Gastroesophageal sphincter (tissue), 3 donors: ENCODE measurements at regions not wholly inside any gene's neighbourhood (a gene's known extent, or its start where the extent isn't known, plus 50 kb on each side); places are given as distances from the start of the nearest gene placed in this dataset.

Experiments used
- CTCF ChIP-seq, 4 experiments: fragments of 200-600 bp in 2 of 4; fragments of 450-650 bp in 2 of 4; sonication (generic) in 1 of 4; IDR thresholded peaks; one replicate each; pipeline ENCODE4 v1.5.1; 2017 to 2019; ENCODE audit warnings: antibody characterized with exemption in 4 of 4, mild to moderate bottlenecking in 2 of 4, moderate library complexity in 2 of 4
- EP300 ChIP-seq: sonication (generic); formaldehyde crosslinking; IDR thresholded peaks from one replicate; pipeline ENCODE4 v1.6.1; 2017; ENCODE audit warnings: antibody characterized with exemption, mild to moderate bottlenecking
- POLR2A ChIP-seq, 2 donors: fragments of 450-650 bp; IDR thresholded peaks; one replicate each; pipeline ENCODE4 v1.6.1; 2017; ENCODE audit warnings: antibody characterized with exemption in 2 of 2, mild to moderate bottlenecking in 2 of 2, moderate library complexity in 1 of 2
- POLR2AphosphoS5 ChIP-seq: sonication (generic); formaldehyde crosslinking; IDR thresholded peaks from one replicate; pipeline ENCODE4 v1.6.1; 2017; ENCODE audit warnings: antibody characterized with exemption

- TF ChIP-seq CTCF (IDR thresholded peaks at IDR 0.05) (no peak), POLR2A (IDR thresholded peaks at IDR 0.05) (no peak), POLR2AphosphoS5 (no peak), EP300 (no peak)
These were observed 336.9 kb upstream of the PDE4D start for GRCh38 chr5:60230456-60230855.
